ENCODE measurements at regions not wholly inside any gene's neighbourhood (a gene's known extent, or its start where the extent isn't known, plus 50 kb on each side); places are given as distances from the start of the nearest gene placed in this dataset.

DNA sequence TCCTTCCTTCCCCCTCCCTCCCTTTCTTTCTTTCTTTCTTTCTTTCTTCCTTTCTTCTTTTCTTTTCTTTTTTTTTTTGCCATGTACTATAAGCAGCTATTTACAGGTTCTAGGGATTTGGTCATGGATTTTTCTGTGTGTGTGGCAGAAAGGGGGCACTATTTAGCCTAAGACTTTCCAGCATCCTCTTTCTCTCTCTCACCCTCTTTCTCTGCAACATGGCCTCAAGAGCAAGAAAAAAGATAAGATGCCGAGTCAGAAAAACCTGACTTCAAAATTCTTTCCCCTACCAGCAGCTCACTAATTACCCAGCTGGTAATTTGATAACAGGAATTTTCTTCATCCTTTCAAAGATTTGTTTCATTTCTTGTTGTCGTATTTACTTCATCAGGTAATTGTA is 458.3 kb upstream of the ADAMTS5 start:
- H3K27ac ChIP-seq, result no peak overlapping the region
- no peak for DNase-seq
- H3K27me3 ChIP-seq, result no peaks in the 10 kb centered on the region
- intact Hi-C loops (cut with DNase I; ENCODE audit: low total_unique reads), result no loop called here
- H3K9me3 ChIP-seq, result no peaks in the 10 kb centered on the region
- peaks cover 0 to 13% (median 0%) of the 10 kb centered on the region in 4 donors for H3K4me1 ChIP-seq
- H3K36me3 ChIP-seq, result no peaks in the 10 kb centered on the region
- 56 to 79% (median 74%) methylated on average over 2 of the region's 2 CpGs for WGBS, 5 donors
- no peak for TF ChIP-seq EP300 (IDR thresholded peaks at IDR 0.05)
- TF ChIP-seq, protein P1, sequence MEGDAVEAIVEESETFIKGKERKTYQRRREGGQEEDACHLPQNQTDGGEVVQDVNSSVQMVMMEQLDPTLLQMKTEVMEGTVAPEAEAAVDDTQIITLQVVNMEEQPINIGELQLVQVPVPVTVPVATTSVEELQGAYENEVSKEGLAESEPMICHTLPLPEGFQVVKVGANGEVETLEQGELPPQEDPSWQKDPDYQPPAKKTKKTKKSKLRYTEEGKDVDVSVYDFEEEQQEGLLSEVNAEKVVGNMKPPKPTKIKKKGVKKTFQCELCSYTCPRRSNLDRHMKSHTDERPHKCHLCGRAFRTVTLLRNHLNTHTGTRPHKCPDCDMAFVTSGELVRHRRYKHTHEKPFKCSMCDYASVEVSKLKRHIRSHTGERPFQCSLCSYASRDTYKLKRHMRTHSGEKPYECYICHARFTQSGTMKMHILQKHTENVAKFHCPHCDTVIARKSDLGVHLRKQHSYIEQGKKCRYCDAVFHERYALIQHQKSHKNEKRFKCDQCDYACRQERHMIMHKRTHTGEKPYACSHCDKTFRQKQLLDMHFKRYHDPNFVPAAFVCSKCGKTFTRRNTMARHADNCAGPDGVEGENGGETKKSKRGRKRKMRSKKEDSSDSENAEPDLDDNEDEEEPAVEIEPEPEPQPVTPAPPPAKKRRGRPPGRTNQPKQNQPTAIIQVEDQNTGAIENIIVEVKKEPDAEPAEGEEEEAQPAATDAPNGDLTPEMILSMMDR (IDR thresholded peaks at IDR 0.05), result no peak
- TF ChIP-seq POLR2A (IDR thresholded peaks at IDR 0.05), result no peak
- TF ChIP-seq POLR2AphosphoS5 (IDR thresholded peaks at IDR 0.05), result no peak
- H3K4me3 ChIP-seq, result no peak overlapping the region

DNA sequence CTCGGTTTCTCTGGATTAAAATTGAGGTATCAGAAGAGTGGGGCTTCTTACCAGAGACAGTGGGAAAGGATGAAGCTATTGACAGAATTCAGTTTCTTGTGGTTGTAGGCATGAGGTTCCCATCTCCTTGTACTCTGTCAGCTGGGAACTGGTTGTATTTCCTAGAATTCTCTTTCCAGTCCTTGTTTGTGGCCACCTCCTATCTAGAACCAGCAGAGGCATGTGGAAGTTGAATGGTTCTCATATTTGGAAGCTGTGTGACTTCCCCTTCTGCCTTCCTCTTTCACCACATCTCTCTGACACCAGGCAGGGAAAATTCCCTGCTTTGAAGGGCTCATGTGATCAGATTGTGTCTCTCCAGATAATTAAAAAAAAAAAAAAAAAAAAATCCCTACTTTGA is 457.7 kb upstream of the ADAMTS5 start:
- WGBS, 5 donors, result 82 to 100% (median 94%) methylated on average over 1 of the region's 1 CpG
- no peak overlapping the region for H3K27ac ChIP-seq
- intact Hi-C loops (cut with DNase I; ENCODE audit: low total_unique reads), result no loop called here

DNA sequence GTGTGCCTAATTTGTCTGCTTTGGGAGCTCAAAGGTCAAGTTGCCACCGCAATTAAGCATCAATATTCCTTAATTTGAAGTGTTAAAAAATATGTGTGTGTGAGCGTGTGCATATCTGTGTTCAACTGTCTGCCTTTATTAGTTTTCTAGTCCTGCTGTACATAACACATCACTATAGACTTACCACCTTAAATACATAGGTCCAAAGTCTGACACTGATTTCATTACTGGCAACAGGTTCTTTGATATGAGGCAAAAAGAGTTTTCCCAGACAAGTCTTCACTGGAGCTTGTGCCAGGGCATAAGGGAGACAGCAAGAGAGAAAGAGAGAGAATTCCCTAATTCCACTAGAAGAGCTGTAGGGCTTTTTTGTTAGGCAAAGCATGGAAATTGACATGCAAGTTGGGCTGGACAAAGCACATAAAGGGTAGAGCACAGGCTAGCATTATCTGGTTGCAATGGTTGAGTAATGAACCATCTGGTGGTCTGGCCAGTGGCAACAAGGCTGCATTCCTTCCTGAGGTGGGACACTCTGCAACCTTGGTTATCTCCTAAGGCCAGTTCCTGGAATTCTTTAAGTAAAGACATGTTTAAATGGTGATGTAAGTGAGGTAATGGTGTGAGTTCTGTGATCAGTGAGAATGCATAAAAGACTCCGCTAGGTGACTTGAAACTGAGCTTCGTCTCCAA is 457.2 kb upstream of the ADAMTS5 start:
- intact Hi-C loops (cut with DNase I; ENCODE audit: low total_unique reads), result no loop called here
- no peak overlapping the region for H3K4me3 ChIP-seq
- DNase-seq, result no peak
- no peaks in the 10 kb centered on the region for H3K36me3 ChIP-seq
- H3K9me3 ChIP-seq, result no peaks in the 10 kb centered on the region
- H3K27me3 ChIP-seq, result no peaks in the 10 kb centered on the region
- 67 to 88% (median 75%) methylated on average over 4 of the region's 4 CpGs for WGBS, 5 donors
- peaks cover 0 to 5% (median 0%) of the 10 kb centered on the region in 4 donors for H3K4me1 ChIP-seq
- TF ChIP-seq POLR2AphosphoS5 (IDR thresholded peaks at IDR 0.05), result no peak
- TF ChIP-seq, protein P1 (IDR thresholded peaks at IDR 0.05), result no peak
- no peak for TF ChIP-seq POLR2A (IDR thresholded peaks at IDR 0.05)
- no peak for TF ChIP-seq EP300 (IDR thresholded peaks at IDR 0.05)
- no peak overlapping the region for H3K27ac ChIP-seq

More for the DNA sequence above, 457.7 kb upstream of the ADAMTS5 start:
- Histone ChIP-seq H3K4me1 (peaks cover 0 to 8% (median 0%) of the 10 kb centered on the region in 4 donors), H3K27me3 (no peaks in the 10 kb centered on the region), H3K4me3 (no peak overlapping the region), H3K9me3 (no peaks in the 10 kb centered on the region), H3K36me3 (no peaks in the 10 kb centered on the region)
- DNase-seq, result no peak
- no peak for TF ChIP-seq POLR2A (IDR thresholded peaks at IDR 0.05)
- TF ChIP-seq EP300 (IDR thresholded peaks at IDR 0.05), result no peak
- TF ChIP-seq POLR2AphosphoS5 (IDR thresholded peaks at IDR 0.05), result no peak
- TF ChIP-seq, protein P1 (IDR thresholded peaks at IDR 0.05), result no peak

DNA sequence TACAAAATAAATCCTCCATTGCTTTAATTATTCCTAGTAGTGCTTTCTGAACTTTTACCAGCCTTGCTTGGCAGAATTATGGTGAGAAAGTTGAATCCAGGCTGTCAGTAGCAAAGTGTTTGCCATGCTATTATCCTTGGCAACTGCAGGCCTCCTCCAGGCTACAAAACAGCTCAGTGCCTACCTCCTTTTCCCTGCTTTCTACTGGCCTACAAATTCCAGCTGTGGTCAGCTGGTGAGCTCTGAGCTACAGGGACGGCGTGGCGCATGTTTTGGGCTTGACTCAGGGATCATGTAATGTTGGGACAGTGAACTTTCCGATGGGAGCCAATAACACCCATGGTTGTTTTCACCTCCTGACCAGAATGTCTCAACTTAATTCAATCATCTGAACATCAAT is 456.1 kb upstream of the ADAMTS5 start:
- Histone ChIP-seq H3K27me3 (no peaks in the 10 kb centered on the region), H3K27ac (peak overlapping the region in 2 of 5 donors; percentile 52 to 55), H3K9me3 (no peaks in the 10 kb centered on the region), H3K4me1 (peaks cover 0 to 5% (median 0%) of the 10 kb centered on the region in 4 donors), H3K36me3 (no peaks in the 10 kb centered on the region), H3K4me3 (no peak overlapping the region)
- peak; percentile 18 to 38 for DNase-seq
- intact Hi-C loops (cut with DNase I; ENCODE audit: low total_unique reads), result no loop called here
- 74 to 94% (median 81%) methylated on average over 4 of the region's 4 CpGs for WGBS, 5 donors
- no peak for TF ChIP-seq EP300 (IDR thresholded peaks at IDR 0.05)
- TF ChIP-seq POLR2AphosphoS5 (IDR thresholded peaks at IDR 0.05), result peak; percentile 5 to 43 (median 23)

DNA sequence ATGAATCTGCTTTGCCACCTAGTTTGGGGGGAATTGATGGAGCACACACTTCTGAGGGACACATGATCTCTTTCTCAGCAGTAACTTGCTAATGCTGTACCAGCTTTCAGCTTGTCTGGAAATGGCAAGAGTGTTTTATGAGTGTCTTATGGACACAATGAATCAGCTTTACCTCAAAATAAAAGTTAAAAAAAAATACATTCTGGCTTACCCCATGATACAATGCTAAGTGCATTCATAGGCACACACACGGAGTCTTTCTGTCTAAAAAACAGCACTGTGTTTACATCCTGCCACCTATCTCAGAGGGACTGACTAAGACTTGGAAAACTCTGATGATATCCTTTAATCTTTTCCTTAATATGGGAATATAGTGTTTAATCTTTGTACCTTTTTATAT is 455.5 kb upstream of the ADAMTS5 start:
- no peaks in the 10 kb centered on the region for H3K9me3 ChIP-seq
- DNase-seq, result no peak
- peak overlapping the region in 2 of 5 donors; percentile 52 to 55 for H3K27ac ChIP-seq
- H3K4me3 ChIP-seq, result no peak overlapping the region
- TF ChIP-seq EP300 (IDR thresholded peaks at IDR 0.05) (no peak), POLR2AphosphoS5 (IDR thresholded peaks at IDR 0.05) (no peak), POLR2A (IDR thresholded peaks at IDR 0.05) (no peak)
- TF ChIP-seq, protein P1 (IDR thresholded peaks at IDR 0.05), result no peak
- 31 to 57% (median 49%) methylated on average over 1 of the region's 1 CpG for WGBS, 5 donors
- intact Hi-C loops (cut with DNase I; ENCODE audit: low total_unique reads), result no loop called here
- peaks cover 0 to 5% (median 0%) of the 10 kb centered on the region in 4 donors for H3K4me1 ChIP-seq
- H3K27me3 ChIP-seq, result no peaks in the 10 kb centered on the region
- H3K36me3 ChIP-seq, result no peaks in the 10 kb centered on the region
